ENCODE measurements at regions not wholly inside any gene's neighbourhood (a gene's known extent, or its start where the extent isn't known, plus 50 kb on each side); places are given as distances from the start of the nearest gene placed in this dataset.

DNA sequence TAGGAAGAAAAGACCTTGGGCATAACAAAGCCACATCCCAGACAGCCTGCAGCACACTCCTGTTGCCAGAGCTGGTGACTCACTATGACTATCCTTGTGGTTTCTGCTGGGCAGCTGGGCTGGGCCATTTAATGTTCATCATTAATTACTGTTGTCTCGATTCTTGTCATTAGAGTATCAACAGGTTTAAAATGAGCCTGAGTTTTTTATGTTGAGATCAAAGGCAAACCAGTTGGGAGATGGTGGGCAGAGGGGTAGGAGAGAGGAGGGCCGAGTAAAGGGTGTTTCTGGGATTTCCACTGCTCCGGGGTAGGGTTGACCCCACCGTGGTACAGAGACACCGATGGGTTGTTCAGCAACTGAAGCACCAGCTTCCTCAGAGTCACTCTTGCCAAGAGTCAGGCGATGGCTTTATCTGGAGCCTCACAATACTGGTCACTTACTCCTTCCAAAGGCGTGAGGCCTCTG, 128.7 kb upstream of the LYZL1 start:
- TF ChIP-seq, protein P1, sequence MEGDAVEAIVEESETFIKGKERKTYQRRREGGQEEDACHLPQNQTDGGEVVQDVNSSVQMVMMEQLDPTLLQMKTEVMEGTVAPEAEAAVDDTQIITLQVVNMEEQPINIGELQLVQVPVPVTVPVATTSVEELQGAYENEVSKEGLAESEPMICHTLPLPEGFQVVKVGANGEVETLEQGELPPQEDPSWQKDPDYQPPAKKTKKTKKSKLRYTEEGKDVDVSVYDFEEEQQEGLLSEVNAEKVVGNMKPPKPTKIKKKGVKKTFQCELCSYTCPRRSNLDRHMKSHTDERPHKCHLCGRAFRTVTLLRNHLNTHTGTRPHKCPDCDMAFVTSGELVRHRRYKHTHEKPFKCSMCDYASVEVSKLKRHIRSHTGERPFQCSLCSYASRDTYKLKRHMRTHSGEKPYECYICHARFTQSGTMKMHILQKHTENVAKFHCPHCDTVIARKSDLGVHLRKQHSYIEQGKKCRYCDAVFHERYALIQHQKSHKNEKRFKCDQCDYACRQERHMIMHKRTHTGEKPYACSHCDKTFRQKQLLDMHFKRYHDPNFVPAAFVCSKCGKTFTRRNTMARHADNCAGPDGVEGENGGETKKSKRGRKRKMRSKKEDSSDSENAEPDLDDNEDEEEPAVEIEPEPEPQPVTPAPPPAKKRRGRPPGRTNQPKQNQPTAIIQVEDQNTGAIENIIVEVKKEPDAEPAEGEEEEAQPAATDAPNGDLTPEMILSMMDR (IDR thresholded peaks at IDR 0.05; ENCODE audit: low read depth, low read length, poor library complexity, severe bottlenecking), result no peak
- TF ChIP-seq EZH2phosphoT487 (IDR thresholded peaks at IDR 0.05; ENCODE audit: borderline replicate concordance, low read length), result no peak

Measured in DOHH2 (cell line).